Stomach smooth muscle (tissue), 2 donors: ENCODE measurements at regions not wholly inside any gene's neighbourhood (a gene's known extent, or its start where the extent isn't known, plus 50 kb on each side); places are given as distances from the start of the nearest gene placed in this dataset.
"Not testable (repeated sequence)": the region's sequence is repeated elsewhere in the genome, so short reads cannot be mapped to it uniquely, and the experiment has no call there.

ENCODE experiments used
- H3K27ac ChIP-seq: one replicate; pipeline ENCODE4 v1.7.0; 2013; ENCODE audit warnings: mild to moderate bottlenecking, low read length, inconsistent platforms
- H3K27me3 ChIP-seq, 2 donors: one replicate each; pipeline ENCODE4 v1.7.0; 2013; ENCODE audit warnings: low read length in 2 of 2; ENCODE audit not compliant: insufficient read depth in 2 of 2, control insufficient read depth in 1 of 2
- H3K36me3 ChIP-seq, 2 donors: one replicate each; pipeline ENCODE4 v1.7.0; 2013; ENCODE audit warnings: low read length in 2 of 2; ENCODE audit not compliant: control insufficient read depth in 2 of 2, insufficient read depth in 2 of 2
- H3K4me1 ChIP-seq: one replicate; pipeline ENCODE4 v1.7.0; 2013; ENCODE audit warnings: low read length; ENCODE audit not compliant: control insufficient read depth, insufficient read depth
- H3K4me3 ChIP-seq, 2 donors: one replicate each; pipeline ENCODE4 v1.7.0; 2013; ENCODE audit warnings: low read length in 2 of 2
- H3K9ac ChIP-seq, 2 donors: one replicate each; pipeline ENCODE4 v1.7.0; 2013; ENCODE audit warnings: low read length in 2 of 2, mild to moderate bottlenecking in 1 of 2
- H3K9me3 ChIP-seq, 2 donors: one replicate each; pipeline ENCODE4 v1.7.0; 2013; ENCODE audit warnings: low read length in 2 of 2; ENCODE audit not compliant: control insufficient read depth in 2 of 2
- donor health status: healthy.
- donor health status: Pancreatic carcinoma.

- not testable (repeated sequence) for H3K9ac ChIP-seq, H3K9me3 ChIP-seq, H3K27me3 ChIP-seq, H3K27ac ChIP-seq, H3K4me3 ChIP-seq, H3K4me1 ChIP-seq, H3K36me3 ChIP-seq
Measured at GRCh38 chr4:26209378-26209777, 111.4 kb upstream of the RBPJ start.

DNA sequence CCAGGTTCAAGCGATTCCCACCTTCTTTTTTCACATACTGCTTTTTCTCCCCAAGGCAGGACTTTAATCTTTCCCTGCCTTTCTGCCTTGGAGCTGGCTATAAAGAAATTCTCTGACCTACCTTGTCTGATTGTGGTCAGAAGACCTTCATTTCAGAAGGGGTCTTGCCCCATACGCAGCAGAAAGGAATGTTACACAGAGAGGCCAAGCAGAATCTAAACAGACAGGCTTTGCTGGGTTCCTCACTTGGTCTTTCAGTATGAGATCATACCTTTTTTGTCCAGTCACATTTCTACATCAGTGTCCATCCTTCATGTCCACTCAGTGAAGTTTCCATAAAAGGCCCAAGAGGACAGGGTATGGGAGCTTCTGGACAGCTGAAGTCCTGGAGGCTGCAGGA, 108.3 kb upstream of the RBPJ start:
- H3K9ac ChIP-seq = no peak overlapping the region
- H3K9me3 ChIP-seq = no peaks in the 10 kb centered on the region
- H3K27me3 ChIP-seq = peaks cover 0 to 6% of the 10 kb centered on the region in 2 donors
- H3K36me3 ChIP-seq = no peaks in the 10 kb centered on the region
- no peak overlapping the region for H3K27ac ChIP-seq
- H3K4me3 ChIP-seq = no peak overlapping the region
- H3K4me1 ChIP-seq = peaks cover 2% of the 10 kb centered on the region

DNA sequence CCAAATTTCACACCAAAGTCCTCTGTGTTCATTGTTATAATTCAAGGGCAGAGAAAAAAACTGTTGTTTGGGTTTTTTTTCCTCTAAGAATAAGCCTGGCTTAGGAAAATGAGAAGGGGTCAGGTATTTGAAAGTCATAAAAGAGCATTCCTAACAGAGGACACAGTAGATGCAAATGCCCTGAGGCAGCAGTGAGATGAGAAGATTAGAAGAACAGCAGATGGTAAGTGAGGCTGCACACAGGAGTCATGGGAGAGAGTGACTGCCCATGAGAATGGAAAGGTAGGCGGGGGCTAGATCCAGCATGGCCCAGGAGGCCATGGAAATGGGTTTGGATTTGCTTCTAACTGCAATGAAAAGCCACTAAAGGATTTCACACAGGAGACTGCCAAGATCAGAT, 107.5 kb upstream of the RBPJ start:
- no peak overlapping the region for H3K4me3 ChIP-seq
- H3K27me3 ChIP-seq = peaks cover 0 to 6% of the 10 kb centered on the region in 2 donors
- H3K4me1 ChIP-seq = peaks cover 5% of the 10 kb centered on the region
- H3K36me3 ChIP-seq = no peaks in the 10 kb centered on the region
- no peak overlapping the region for H3K27ac ChIP-seq
- no peaks in the 10 kb centered on the region for H3K9me3 ChIP-seq
- no peak overlapping the region for H3K9ac ChIP-seq

DNA sequence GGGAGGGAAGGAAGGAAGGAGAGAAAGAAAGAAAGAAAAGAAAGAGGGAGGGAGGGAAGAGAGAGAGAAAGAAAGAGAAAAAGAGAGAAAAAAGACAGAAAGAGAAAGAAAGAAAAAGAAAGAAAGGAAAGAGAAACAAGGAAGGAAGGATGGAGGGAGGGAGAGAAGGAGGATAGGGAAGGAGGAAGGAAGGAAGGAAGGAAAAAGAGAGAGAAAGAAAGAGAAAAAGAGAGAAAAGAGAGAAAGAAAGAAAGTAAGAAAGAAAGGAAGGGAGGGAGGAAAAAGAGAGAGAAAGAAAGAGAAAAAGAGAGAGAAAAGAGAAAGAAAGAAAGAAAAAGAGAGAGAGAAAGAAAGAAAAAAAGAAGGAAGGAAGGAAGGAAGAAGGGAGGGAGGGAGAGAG, 105.8 kb upstream of the RBPJ start:
- no peak overlapping the region for H3K27ac ChIP-seq
- peaks cover 0 to 6% of the 10 kb centered on the region in 2 donors for H3K27me3 ChIP-seq
- H3K4me3 ChIP-seq = no peak overlapping the region
- H3K9ac ChIP-seq = no peak overlapping the region
- no peaks in the 10 kb centered on the region for H3K36me3 ChIP-seq
- H3K9me3 ChIP-seq = no peaks in the 10 kb centered on the region
- H3K4me1 ChIP-seq = peaks cover 7% of the 10 kb centered on the region

DNA sequence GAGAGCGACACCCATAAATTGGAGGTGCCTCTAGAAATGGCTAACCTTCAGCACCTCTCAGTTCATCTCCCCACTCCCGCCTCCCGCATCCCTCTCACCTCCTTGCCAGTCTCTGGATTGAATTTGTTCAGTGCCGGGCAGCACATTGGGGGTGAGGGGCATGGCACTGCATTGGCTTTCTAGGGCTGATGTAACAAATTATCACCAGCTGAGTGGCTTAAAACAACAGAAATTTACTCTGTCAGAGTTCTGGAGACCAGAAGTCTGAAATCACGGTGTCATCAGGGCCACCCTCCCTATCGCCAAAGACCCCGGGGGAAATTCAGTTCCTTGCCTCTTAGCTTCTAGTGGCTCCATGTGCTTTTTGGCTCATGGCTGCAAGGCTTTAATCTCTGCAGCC, 105.1 kb upstream of the RBPJ start:
- Histone ChIP-seq H3K9ac (no peak overlapping the region), H3K27me3 (peaks cover 0 to 6% of the 10 kb centered on the region in 2 donors), H3K4me1 (peaks cover 7% of the 10 kb centered on the region), H3K36me3 (no peaks in the 10 kb centered on the region), H3K27ac (no peak overlapping the region), H3K4me3 (no peak overlapping the region), H3K9me3 (no peaks in the 10 kb centered on the region)

DNA sequence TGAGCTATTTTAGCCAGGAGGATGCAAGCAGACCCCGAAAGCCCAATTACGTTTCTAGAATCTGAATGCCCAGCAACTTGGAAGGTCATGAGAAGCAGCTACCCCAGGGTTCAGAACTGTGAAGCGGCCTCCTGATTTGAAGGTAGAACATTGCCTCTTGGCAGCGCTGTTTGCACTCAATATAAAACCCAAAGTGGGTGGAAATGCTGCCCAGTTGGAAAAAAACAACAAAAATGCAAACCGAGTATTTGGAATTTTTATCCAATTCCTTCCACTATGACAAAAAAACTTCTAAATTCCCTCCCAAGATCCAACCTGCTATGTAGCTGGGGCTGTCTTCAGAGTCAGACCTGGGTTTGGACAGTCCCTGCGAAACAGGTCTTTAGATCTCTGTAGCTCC, 103.3 kb upstream of the RBPJ start:
- Histone ChIP-seq H3K36me3 (no peaks in the 10 kb centered on the region), H3K9me3 (no peaks in the 10 kb centered on the region), H3K27ac (no peak overlapping the region), H3K4me3 (no peak overlapping the region), H3K4me1 (peaks cover 7% of the 10 kb centered on the region), H3K27me3 (peaks cover 0 to 6% of the 10 kb centered on the region in 2 donors), H3K9ac (no peak overlapping the region)

GRCh38 chr4:26217961-26218676, 102.7 kb upstream of the RBPJ start:
- peaks cover 7% of the 10 kb centered on the region for H3K4me1 ChIP-seq
- H3K4me3 ChIP-seq = no peak overlapping the region
- H3K27ac ChIP-seq = no peak overlapping the region
- no peak overlapping the region for H3K9ac ChIP-seq
- peaks cover 0 to 6% of the 10 kb centered on the region in 2 donors for H3K27me3 ChIP-seq
- no peaks in the 10 kb centered on the region for H3K36me3 ChIP-seq
- H3K9me3 ChIP-seq = no peaks in the 10 kb centered on the region

DNA sequence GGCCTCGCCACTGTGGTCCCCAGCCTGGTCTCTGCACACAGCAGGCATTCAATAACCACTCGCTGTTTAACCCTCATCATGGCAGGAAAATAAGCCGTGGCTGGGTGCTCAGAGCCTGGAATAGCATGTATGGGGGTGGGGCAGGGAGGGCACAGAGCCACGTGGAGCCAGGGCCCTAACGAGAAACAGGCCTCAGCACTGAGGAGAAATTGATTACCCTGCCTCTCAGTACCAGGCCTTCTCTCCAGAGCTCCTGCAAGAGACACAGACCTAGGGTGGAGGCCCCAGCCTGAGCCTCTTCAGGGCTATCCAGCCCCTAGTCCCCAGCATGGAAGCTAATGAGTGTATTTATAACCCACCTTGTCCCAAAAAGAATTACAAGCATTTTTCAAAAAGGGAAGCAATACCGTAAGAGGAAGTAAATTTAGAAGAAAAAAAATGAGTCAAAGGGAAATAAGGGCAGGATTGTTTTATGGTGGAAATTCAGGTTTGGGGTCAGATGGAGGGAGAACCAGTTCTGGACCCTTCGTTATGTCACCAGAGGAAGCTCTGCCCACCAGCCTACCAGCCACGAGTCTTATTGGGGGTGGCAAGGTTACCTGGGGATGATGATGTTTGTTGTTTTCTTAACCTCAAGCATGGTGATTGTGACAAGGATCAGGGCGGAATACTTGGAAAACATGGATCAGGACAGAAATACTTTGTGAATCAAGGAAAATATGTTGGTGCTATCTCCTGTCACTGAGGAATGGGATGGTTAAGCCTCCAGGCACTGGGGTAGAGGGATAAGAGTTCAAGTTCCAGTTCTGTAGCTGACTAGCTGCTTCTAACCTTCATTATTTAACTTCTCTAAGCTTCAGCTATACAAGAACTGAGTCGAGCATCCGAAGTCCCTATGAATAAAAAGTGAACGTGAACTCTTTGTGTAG, 101.9 kb upstream of the RBPJ start:
- no peaks in the 10 kb centered on the region for H3K36me3 ChIP-seq
- no peak overlapping the region for H3K9ac ChIP-seq
- H3K9me3 ChIP-seq = no peaks in the 10 kb centered on the region
- peaks cover 7% of the 10 kb centered on the region for H3K4me1 ChIP-seq
- no peak overlapping the region for H3K4me3 ChIP-seq
- no peak overlapping the region for H3K27ac ChIP-seq
- no peaks in the 10 kb centered on the region for H3K27me3 ChIP-seq

DNA sequence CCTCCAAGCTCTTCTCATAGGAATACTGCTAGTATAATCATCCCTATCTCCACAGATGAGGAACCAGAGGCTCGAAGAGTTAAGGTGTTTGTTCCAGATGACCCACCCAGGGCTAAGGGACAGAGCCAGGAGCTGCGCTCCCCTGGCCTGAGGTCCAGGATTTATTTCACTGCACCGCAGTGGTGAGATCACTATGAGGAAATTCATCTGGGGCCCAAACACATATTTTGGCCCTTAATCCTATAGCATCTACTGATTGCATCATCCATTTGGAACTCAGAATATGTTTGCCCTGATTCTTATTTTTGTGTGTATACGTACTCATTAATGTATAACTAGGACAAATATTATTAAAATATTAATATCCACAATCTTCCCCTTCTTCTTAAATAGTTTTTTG, 100.1 kb upstream of the RBPJ start:
- Histone ChIP-seq H3K27ac (no peak overlapping the region), H3K4me3 (no peak overlapping the region), H3K9me3 (no peaks in the 10 kb centered on the region), H3K36me3 (no peaks in the 10 kb centered on the region), H3K27me3 (no peaks in the 10 kb centered on the region), H3K9ac (no peak overlapping the region), H3K4me1 (peaks cover 7% of the 10 kb centered on the region)

DNA sequence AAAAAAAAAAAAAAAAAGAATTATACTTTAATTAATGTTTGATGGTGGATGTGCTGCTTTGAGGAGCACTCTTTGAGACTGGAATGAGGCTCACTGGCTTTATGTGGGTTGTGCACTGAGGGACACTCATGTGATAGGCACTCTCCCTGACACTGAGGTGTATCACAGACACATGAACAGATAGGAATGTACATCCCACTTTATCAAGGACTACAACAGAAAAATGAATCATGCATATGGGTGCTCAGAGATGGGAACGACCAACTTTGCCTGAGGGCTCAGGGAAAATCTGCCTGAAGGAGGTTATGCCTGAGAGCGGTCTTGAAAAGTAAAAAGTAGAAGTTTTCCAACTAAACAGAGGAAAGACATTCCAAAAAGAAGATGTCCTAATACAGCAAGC, 97.7 kb upstream of the RBPJ start:
- Histone ChIP-seq H3K4me1 (peaks cover 4% of the 10 kb centered on the region), H3K27me3 (no peaks in the 10 kb centered on the region), H3K4me3 (no peak overlapping the region), H3K9ac (no peak overlapping the region), H3K27ac (no peak overlapping the region), H3K9me3 (no peaks in the 10 kb centered on the region), H3K36me3 (no peaks in the 10 kb centered on the region)
